Gastroesophageal sphincter (tissue), 4 donors: ENCODE measurements at regions not wholly inside any gene's neighbourhood (a gene's known extent, or its start where the extent isn't known, plus 50 kb on each side); places are given as distances from the start of the nearest gene placed in this dataset.

Experiments used
- ATAC-seq: fragments of 150-250 bp; one replicate; pipeline ENCODE4 v1.9.1; 2016; ENCODE audit warnings: mild to moderate bottlenecking, moderate library complexity
- H3K27ac ChIP-seq, 4 donors: fragments of 200-600 bp; sonication (generic) in 3 of 4; 1 replicate in 3 of 4; 2 replicates in 1 of 4; pipeline ENCODE4 v1.5.1; 2016 to 2019
- H3K27me3 ChIP-seq: fragments of 200-600 bp; sonication (generic); one replicate; pipeline ENCODE4 v1.5.1; 2019
- H3K36me3 ChIP-seq, 2 donors: fragments of 200-600 bp; sonication (generic); one replicate each; pipeline ENCODE4 v1.5.1; 2019; ENCODE audit warnings: control low read depth in 1 of 2
- H3K4me1 ChIP-seq, 3 donors: fragments of 200-600 bp; sonication (generic); 1 replicate in 2 of 3; 2 replicates in 1 of 3; pipeline ENCODE4 v1.5.1; 2016 to 2019; ENCODE audit warnings: control low read depth in 2 of 3
- H3K4me3 ChIP-seq, 2 donors: fragments of 200-600 bp; sonication (generic); one replicate each; pipeline ENCODE4 v1.5.1; 2019; ENCODE audit warnings: mild to moderate bottlenecking in 1 of 2, moderate library complexity in 1 of 2
- H3K9me3 ChIP-seq, 3 donors: fragments of 200-600 bp; sonication (generic); one replicate each; pipeline ENCODE4 v1.5.1; 2017 to 2019; ENCODE audit warnings: control low read depth in 2 of 3
- CTCF ChIP-seq, 4 experiments: fragments of 200-600 bp in 2 of 4; fragments of 450-650 bp in 2 of 4; sonication (generic) in 1 of 4; IDR thresholded peaks; one replicate each; pipeline ENCODE4 v1.5.1; 2017 to 2019; ENCODE audit warnings: antibody characterized with exemption in 4 of 4, mild to moderate bottlenecking in 2 of 4, moderate library complexity in 2 of 4
- EP300 ChIP-seq: sonication (generic); formaldehyde crosslinking; IDR thresholded peaks from one replicate; pipeline ENCODE4 v1.6.1; 2017; ENCODE audit warnings: antibody characterized with exemption, mild to moderate bottlenecking
- POLR2A ChIP-seq, 2 donors: fragments of 450-650 bp; IDR thresholded peaks; one replicate each; pipeline ENCODE4 v1.6.1; 2017; ENCODE audit warnings: antibody characterized with exemption in 2 of 2, mild to moderate bottlenecking in 2 of 2, moderate library complexity in 1 of 2
- POLR2AphosphoS5 ChIP-seq: sonication (generic); formaldehyde crosslinking; IDR thresholded peaks from one replicate; pipeline ENCODE4 v1.6.1; 2017; ENCODE audit warnings: antibody characterized with exemption
- WGBS, 2 donors: methylation state at CpG; one replicate each; pipeline ENCODE4 v1.1.5; 2018; ENCODE audit warnings: low coverage in 1 of 2; 5-methylcytosine and 5-hydroxymethylcytosine counted together

GRCh38 chr9:103068753-103069152, 73.6 kb downstream of the CYLC2 start:
- no peak for TF ChIP-seq POLR2AphosphoS5
- TF ChIP-seq CTCF (IDR thresholded peaks at IDR 0.05): no peak
- no peak for TF ChIP-seq POLR2A (IDR thresholded peaks at IDR 0.05)
- no peak for TF ChIP-seq EP300
- no peak for ATAC-seq
- no peak overlapping the region for H3K27ac ChIP-seq
- H3K36me3 ChIP-seq: no peaks in the 10 kb centered on the region
- H3K4me3 ChIP-seq: no peak overlapping the region
- H3K4me1 ChIP-seq: no peaks in the 10 kb centered on the region
- H3K9me3 ChIP-seq: no peaks in the 10 kb centered on the region
- 58 to 72% methylated on average over 3 of the region's 3 CpGs for WGBS, 2 donors
- H3K27me3 ChIP-seq: no peaks in the 10 kb centered on the region

GRCh38 chr9:103078581-103078980, 83.4 kb downstream of the CYLC2 start:
- Histone ChIP-seq H3K4me1 (no peaks in the 10 kb centered on the region), H3K4me3 (no peak overlapping the region), H3K9me3 (peaks cover 0 to 3% (median 0%) of the 10 kb centered on the region in 3 donors), H3K27ac (no peak overlapping the region), H3K36me3 (no peaks in the 10 kb centered on the region), H3K27me3 (no peaks in the 10 kb centered on the region)
- WGBS, 2 donors: 40 to 53% methylated on average over 1 of the region's 1 CpG
- TF ChIP-seq POLR2A (IDR thresholded peaks at IDR 0.05) (no peak), POLR2AphosphoS5 (no peak), CTCF (IDR thresholded peaks at IDR 0.05) (no peak), EP300 (no peak)
- ATAC-seq: no peak

GRCh38 chr9:103082494-103082893, 87.4 kb downstream of the CYLC2 start:
- H3K9me3 ChIP-seq: no peaks in the 10 kb centered on the region
- H3K4me1 ChIP-seq: no peaks in the 10 kb centered on the region
- H3K4me3 ChIP-seq: no peak overlapping the region
- no peaks in the 10 kb centered on the region for H3K36me3 ChIP-seq
- no peaks in the 10 kb centered on the region for H3K27me3 ChIP-seq
- ATAC-seq: no peak
- H3K27ac ChIP-seq: no peak overlapping the region
- TF ChIP-seq POLR2AphosphoS5: no peak
- no peak for TF ChIP-seq CTCF (IDR thresholded peaks at IDR 0.05)
- TF ChIP-seq EP300: no peak
- TF ChIP-seq POLR2A (IDR thresholded peaks at IDR 0.05): no peak
- 40 to 64% methylated on average over 1 of the region's 1 CpG for WGBS, 2 donors

- WGBS, 2 donors: 87% methylated on average over 1 of the region's 1 CpG
- no peak for ATAC-seq
- Histone ChIP-seq H3K27me3 (no peaks in the 10 kb centered on the region), H3K9me3 (no peaks in the 10 kb centered on the region), H3K4me3 (no peak overlapping the region), H3K4me1 (no peaks in the 10 kb centered on the region), H3K36me3 (no peaks in the 10 kb centered on the region), H3K27ac (no peak overlapping the region)
- TF ChIP-seq POLR2A (IDR thresholded peaks at IDR 0.05) (no peak), CTCF (IDR thresholded peaks at IDR 0.05) (no peak), EP300 (no peak), POLR2AphosphoS5 (no peak)
Observed at GRCh38 chr9:103089357-103089756, 94.2 kb downstream of the CYLC2 start.

GRCh38 chr9:103104101-103104500, 109.0 kb downstream of the CYLC2 start:
- WGBS, 2 donors: 93 to 100% methylated on average over 5 to 7 of the region's 9 CpGs
- ATAC-seq: no peak
- no peaks in the 10 kb centered on the region for H3K27me3 ChIP-seq

More at GRCh38 chr9:103104101-103104500, 109.0 kb downstream of the CYLC2 start:
- no peak for TF ChIP-seq EP300
- TF ChIP-seq CTCF (IDR thresholded peaks at IDR 0.05): no peak
- TF ChIP-seq POLR2A (IDR thresholded peaks at IDR 0.05): no peak
- no peak for TF ChIP-seq POLR2AphosphoS5
- no peaks in the 10 kb centered on the region for H3K36me3 ChIP-seq
- no peaks in the 10 kb centered on the region for H3K4me1 ChIP-seq
- H3K27ac ChIP-seq: no peak overlapping the region
- H3K9me3 ChIP-seq: peaks cover 0 to 7% (median 0%) of the 10 kb centered on the region in 3 donors
- H3K4me3 ChIP-seq: no peak overlapping the region
